ENCODE measurements at regions not wholly inside any gene's neighbourhood (a gene's known extent, or its start where the extent isn't known, plus 50 kb on each side); places are given as distances from the start of the nearest gene placed in this dataset.

GRCh38 chr3:34444137-34444536 lies 645.7 kb downstream of the PDCD6IP start:
- Histone ChIP-seq H3K4me3 (no peak overlapping the region), H3K27ac (no peak overlapping the region), H3K4me1 (no peaks in the 10 kb centered on the region), H3K27me3 (no peaks in the 10 kb centered on the region), H3K36me3 (no peaks in the 10 kb centered on the region), H3K9me3 (peaks cover 0 to 14% (median 13%) of the 10 kb centered on the region in 3 donors)
- TF ChIP-seq CTCF (IDR thresholded peaks at IDR 0.05), result no peak
- intact Hi-C loops (cut with DNase I; ENCODE audit: low total_unique reads), result no loop called here
- no peak for DNase-seq

GRCh38 chr3:34449305-34449704 lies 650.9 kb downstream of the PDCD6IP start:
- Histone ChIP-seq H3K27me3 (no peaks in the 10 kb centered on the region), H3K4me1 (no peaks in the 10 kb centered on the region), H3K27ac (no peak overlapping the region), H3K36me3 (no peaks in the 10 kb centered on the region), H3K9me3 (peaks cover 0 to 1% (median under 1%) of the 10 kb centered on the region in 3 donors), H3K4me3 (no peak overlapping the region)
- intact Hi-C loops (cut with DNase I; ENCODE audit: low total_unique reads), result no loop called here
- TF ChIP-seq CTCF (IDR thresholded peaks at IDR 0.05), result no peak
- DNase-seq, result no peak

DNA sequence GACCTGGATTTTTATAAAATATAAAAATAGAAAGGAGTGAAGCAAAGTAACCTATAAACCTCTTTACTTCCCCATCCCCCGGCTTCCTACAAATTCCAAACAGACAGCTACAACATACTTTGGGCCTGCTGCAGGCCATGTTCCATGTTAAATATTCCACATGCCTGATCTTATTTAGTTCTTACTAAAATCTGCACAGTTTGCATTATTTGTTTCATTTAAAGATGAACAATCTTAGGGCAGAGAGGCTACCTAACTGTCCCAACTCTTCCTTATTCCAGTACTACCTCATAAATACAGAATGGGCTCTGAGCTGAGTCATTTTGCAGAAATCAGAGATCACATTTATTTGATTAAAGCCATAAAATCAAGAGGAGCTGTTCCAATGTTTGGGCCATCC lies 665.0 kb downstream of the PDCD6IP start:
- TF ChIP-seq CTCF (IDR thresholded peaks at IDR 0.05), result no peak
- Histone ChIP-seq H3K27me3 (no peaks in the 10 kb centered on the region), H3K4me3 (no peak overlapping the region), H3K36me3 (no peaks in the 10 kb centered on the region), H3K4me1 (no peaks in the 10 kb centered on the region), H3K27ac (no peak overlapping the region), H3K9me3 (peaks cover 0 to 23% (median 19%) of the 10 kb centered on the region in 3 donors)
- no peak for DNase-seq
- intact Hi-C loops (cut with DNase I; ENCODE audit: low total_unique reads), result no loop called here

- H3K4me1 ChIP-seq, result no peaks in the 10 kb centered on the region
- peaks cover 0 to 12% (median 11%) of the 10 kb centered on the region in 3 donors for H3K9me3 ChIP-seq
- intact Hi-C loops (cut with DNase I; ENCODE audit: low total_unique reads), result no loop called here
- H3K27ac ChIP-seq, result no peak overlapping the region
- DNase-seq, result no peak
- H3K4me3 ChIP-seq, result no peak overlapping the region
- no peaks in the 10 kb centered on the region for H3K27me3 ChIP-seq
- TF ChIP-seq CTCF (IDR thresholded peaks at IDR 0.05), result no peak
- no peaks in the 10 kb centered on the region for H3K36me3 ChIP-seq
These were observed 666.2 kb downstream of the PDCD6IP start for GRCh38 chr3:34464646-34465045.

DNA sequence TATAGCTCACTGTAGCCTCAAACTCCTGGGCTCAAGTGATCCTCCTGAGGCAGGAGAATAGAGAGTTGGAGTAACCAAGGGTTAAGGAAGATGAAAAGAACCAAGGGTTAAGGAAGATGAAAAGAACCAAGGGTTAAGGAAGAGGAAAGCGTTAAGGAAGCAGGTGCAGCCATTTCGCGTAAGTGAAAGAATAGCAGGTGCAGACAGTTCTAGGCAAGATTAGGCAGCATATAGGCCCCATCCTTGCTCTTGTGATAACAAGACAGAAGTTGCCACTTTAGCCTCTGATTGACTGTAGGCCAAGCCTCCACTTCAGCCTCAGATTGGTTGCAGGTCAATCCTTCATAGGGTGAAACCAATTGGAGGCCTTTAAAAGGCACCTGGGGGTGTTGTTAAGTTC lies 677.4 kb downstream of the PDCD6IP start:
- no peak for TF ChIP-seq CTCF (IDR thresholded peaks at IDR 0.05)
- H3K27me3 ChIP-seq, result no peaks in the 10 kb centered on the region
- H3K9me3 ChIP-seq, result no peaks in the 10 kb centered on the region
- no peak overlapping the region for H3K27ac ChIP-seq
- intact Hi-C loops (cut with DNase I; ENCODE audit: low total_unique reads), result no loop called here
- no peak overlapping the region for H3K4me3 ChIP-seq
- no peaks in the 10 kb centered on the region for H3K36me3 ChIP-seq
- no peaks in the 10 kb centered on the region for H3K4me1 ChIP-seq
- DNase-seq, result no peak

GRCh38 chr3:34483311-34483887 lies 685.0 kb downstream of the PDCD6IP start:
- Histone ChIP-seq H3K9me3 (no peaks in the 10 kb centered on the region), H3K27me3 (no peaks in the 10 kb centered on the region), H3K4me3 (peak overlapping the region; percentile 24 to 32), H3K4me1 (no peaks in the 10 kb centered on the region), H3K36me3 (no peaks in the 10 kb centered on the region), H3K27ac (no peak overlapping the region)
- TF ChIP-seq CTCF (IDR thresholded peaks at IDR 0.05), result no peak
- intact Hi-C loops (cut with DNase I; ENCODE audit: low total_unique reads), result no loop called here
- DNase-seq, result no peak
